Nephron progenitor cell (in vitro differentiated cells): ENCODE measurements at regions not wholly inside any gene's neighbourhood (a gene's known extent, or its start where the extent isn't known, plus 50 kb on each side); places are given as distances from the start of the nearest gene placed in this dataset.

Experiments
- DNase-seq: peaks from one replicate; pipeline ENCODE4 v3.0.0; 2021
- H3K27ac Mint-ChIP-seq: 2 replicates; pipeline ENCODE4 v1.8.0; 2021; ENCODE audit warnings: mild to moderate bottlenecking, moderate library complexity, mixed read lengths
- H3K27me3 Mint-ChIP-seq: 2 replicates; pipeline ENCODE4 v1.8.0; 2021; ENCODE audit warnings: mild to moderate bottlenecking, low read depth, mixed read lengths; ENCODE audit not compliant: poor library complexity
- H3K36me3 Mint-ChIP-seq: 2 replicates; pipeline ENCODE4 v1.8.0; 2021; ENCODE audit warnings: low read depth, mixed read lengths
- H3K4me1 Mint-ChIP-seq: 2 replicates; pipeline ENCODE4 v1.8.0; 2021; ENCODE audit warnings: mixed read lengths
- H3K4me3 Mint-ChIP-seq: 2 replicates; pipeline ENCODE4 v1.8.0; 2021; ENCODE audit warnings: mild to moderate bottlenecking, moderate library complexity, mixed read lengths
- H3K9me3 Mint-ChIP-seq: 2 replicates; pipeline ENCODE4 v1.8.0; 2021; ENCODE audit warnings: mild to moderate bottlenecking, moderate library complexity, mixed read lengths
- TF ChIP-seq, protein P1 (sequence below): fragments of 200-600 bp; sonication (generic); IDR thresholded peaks from 2 replicates; pipeline ENCODE4 v1.5.0; 2021; ENCODE audit warnings: antibody characterized with exemption

DNA sequence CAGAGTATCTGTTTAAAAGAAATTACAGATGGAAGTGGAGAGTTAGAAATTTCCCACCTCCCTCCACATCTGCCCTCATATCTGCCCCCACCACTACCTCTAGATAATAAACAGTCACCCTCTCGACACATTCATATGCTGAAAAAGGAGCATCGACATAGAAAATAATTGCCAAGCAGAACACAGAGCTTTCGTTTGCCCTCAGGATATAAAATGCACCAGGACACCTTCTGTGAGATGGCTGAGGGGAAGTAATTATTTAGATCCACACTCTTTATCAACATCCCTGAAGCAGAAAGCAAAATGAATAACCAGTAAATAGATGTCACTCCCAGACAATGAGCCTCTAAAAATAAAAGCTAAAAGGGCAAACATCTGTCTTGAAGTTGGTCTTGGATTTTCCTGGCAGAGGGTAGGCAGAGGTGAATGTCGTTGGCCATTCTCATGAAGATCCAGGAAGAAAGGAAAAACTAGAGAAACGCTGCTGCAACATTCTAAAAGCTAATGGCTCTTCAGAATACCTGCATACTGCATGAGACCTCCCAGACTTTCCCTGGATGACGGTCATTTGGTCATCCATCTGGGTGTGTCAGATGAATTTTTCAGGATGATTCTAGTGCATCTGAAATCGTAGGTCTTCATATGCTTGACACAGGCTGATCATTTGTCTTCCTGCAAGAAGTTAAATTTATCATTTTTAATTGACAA lies 527.5 kb downstream of the RFC3 start:
- H3K9me3 Mint-ChIP-seq = no peaks in the 10 kb centered on the region
- H3K4me1 Mint-ChIP-seq = no peaks in the 10 kb centered on the region
- DNase-seq = no peak
- no peak overlapping the region for H3K4me3 Mint-ChIP-seq
- H3K27me3 Mint-ChIP-seq = peaks cover 9% of the 10 kb centered on the region
- TF ChIP-seq, protein P1, sequence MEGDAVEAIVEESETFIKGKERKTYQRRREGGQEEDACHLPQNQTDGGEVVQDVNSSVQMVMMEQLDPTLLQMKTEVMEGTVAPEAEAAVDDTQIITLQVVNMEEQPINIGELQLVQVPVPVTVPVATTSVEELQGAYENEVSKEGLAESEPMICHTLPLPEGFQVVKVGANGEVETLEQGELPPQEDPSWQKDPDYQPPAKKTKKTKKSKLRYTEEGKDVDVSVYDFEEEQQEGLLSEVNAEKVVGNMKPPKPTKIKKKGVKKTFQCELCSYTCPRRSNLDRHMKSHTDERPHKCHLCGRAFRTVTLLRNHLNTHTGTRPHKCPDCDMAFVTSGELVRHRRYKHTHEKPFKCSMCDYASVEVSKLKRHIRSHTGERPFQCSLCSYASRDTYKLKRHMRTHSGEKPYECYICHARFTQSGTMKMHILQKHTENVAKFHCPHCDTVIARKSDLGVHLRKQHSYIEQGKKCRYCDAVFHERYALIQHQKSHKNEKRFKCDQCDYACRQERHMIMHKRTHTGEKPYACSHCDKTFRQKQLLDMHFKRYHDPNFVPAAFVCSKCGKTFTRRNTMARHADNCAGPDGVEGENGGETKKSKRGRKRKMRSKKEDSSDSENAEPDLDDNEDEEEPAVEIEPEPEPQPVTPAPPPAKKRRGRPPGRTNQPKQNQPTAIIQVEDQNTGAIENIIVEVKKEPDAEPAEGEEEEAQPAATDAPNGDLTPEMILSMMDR = no peak
- no peaks in the 10 kb centered on the region for H3K36me3 Mint-ChIP-seq
- no peak overlapping the region for H3K27ac Mint-ChIP-seq

DNA sequence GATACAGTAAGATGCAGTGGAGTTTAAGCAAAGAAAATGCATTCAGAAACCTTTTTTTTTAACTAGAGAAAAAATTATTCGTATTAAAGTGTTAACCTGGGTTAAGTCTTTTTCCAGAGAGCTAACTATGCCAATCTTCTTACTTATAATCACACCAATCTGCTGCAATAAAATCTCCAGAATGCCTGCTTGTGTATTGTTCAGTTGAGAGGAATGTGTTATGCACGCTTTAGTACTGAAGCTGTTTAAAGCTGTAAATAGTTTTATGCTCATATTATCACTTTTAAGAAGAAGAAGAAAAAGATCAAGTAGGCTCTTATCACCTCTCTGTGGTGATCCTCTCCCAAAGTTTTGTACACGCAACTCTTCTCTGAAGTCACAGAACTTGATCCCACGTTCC lies 528.7 kb downstream of the RFC3 start:
- H3K4me1 Mint-ChIP-seq = no peaks in the 10 kb centered on the region
- peaks cover 12% of the 10 kb centered on the region for H3K27me3 Mint-ChIP-seq
- H3K36me3 Mint-ChIP-seq = no peaks in the 10 kb centered on the region
- TF ChIP-seq, protein P1 = no peak
- DNase-seq = no peak
- H3K9me3 Mint-ChIP-seq = no peaks in the 10 kb centered on the region
- no peak overlapping the region for H3K4me3 Mint-ChIP-seq
- no peak overlapping the region for H3K27ac Mint-ChIP-seq

DNA sequence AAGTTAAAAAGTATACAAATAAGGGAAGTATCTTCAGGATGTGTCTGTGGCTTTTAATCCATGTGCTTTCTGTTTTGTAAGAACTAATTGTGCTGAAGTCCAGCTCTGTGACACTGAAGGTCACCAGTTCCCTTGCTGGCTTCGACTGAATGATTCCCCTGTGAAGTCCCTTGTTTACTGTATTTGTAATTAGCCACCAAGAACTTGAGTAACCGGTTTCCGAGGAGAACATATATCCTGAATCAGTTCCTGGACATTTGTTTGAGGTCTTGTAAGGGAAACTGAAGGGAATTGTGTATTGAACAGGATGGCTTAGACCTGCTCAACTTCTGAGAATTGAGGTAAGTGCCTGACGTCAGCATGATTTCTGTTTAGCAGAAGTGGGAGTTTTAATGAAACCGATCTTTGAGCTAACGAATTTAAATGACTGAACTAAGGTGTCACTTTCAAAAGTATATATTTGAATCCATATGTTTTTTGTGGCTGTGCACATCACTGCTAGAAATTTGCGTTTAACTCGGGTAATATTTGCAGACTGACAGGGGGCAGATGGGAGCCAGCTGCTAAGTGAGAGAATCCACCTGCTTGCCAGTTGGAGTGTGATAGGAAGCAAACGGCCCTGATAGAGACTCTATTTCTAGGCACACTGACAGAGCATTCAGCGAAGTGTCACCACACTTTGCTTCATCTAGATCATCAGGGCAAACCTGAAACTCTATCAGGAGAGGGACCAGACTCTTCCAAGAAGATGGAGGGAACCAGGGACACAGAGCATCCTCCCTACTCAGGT lies 530.0 kb downstream of the RFC3 start:
- Mint-ChIP-seq H3K27me3 (peaks cover 12% of the 10 kb centered on the region), H3K27ac (peak overlapping the region; percentile 20), H3K36me3 (no peaks in the 10 kb centered on the region), H3K4me3 (no peak overlapping the region), H3K9me3 (no peaks in the 10 kb centered on the region), H3K4me1 (no peaks in the 10 kb centered on the region)
- TF ChIP-seq, protein P1 = no peak
- DNase-seq = no peak

DNA sequence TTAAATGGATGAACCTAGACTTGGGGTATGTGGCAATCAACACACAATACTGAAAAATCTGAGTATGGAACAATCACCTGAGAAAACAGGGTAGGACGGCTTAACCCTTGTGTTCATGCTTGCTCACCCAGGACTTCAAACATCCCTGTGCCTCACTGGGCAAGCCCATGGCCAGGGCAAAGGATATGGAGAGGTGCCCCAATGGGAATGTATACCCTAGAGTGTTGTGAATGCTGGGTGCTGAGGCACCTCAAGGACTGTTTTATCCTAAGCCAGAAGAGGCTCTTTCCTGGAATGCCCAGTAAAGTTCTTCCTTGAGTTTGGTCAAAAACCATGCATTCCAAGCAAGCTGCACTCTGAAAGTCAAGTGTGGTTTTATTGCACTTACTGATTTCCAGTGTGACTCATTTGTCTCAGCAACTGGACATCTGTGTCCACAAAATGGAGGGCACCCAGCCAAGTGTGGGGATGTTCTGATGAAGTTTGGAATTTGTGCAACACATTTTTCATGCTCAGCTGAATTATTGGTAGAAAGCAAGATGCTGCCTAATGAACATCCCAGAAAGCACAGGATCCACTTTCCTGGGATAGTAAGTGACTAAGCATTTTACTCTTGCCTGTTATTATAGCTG lies 531.3 kb downstream of the RFC3 start:
- peaks cover 8% of the 10 kb centered on the region for H3K27me3 Mint-ChIP-seq
- H3K27ac Mint-ChIP-seq = no peak overlapping the region

DNA sequence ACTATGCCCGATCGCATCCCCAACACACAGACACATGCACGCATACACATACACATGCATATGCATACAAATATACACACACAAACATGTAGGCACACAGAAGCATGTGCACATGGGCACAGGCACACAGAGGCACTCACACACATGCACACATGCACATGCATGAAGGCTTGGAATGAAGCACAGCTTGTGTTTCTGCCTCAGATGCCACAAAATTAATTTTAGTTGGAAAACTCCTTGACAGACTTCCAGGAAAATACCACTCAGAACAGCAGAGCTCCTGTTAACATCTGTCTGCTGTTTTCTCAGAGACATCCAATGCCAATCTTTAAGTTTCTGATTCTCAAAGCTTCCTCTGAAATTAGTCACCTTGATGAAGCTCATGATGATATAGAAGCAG lies 532.7 kb downstream of the RFC3 start:
- H3K36me3 Mint-ChIP-seq = no peaks in the 10 kb centered on the region
- H3K9me3 Mint-ChIP-seq = no peaks in the 10 kb centered on the region
- no peaks in the 10 kb centered on the region for H3K4me1 Mint-ChIP-seq
- DNase-seq = no peak
- TF ChIP-seq, protein P1 = no peak
- no peak overlapping the region for H3K27ac Mint-ChIP-seq
- no peak overlapping the region for H3K4me3 Mint-ChIP-seq
- H3K27me3 Mint-ChIP-seq = peaks cover 6% of the 10 kb centered on the region

More for the DNA sequence above, 531.3 kb downstream of the RFC3 start:
- H3K9me3 Mint-ChIP-seq = no peaks in the 10 kb centered on the region
- H3K4me1 Mint-ChIP-seq = no peaks in the 10 kb centered on the region
- no peaks in the 10 kb centered on the region for H3K36me3 Mint-ChIP-seq
- TF ChIP-seq, protein P1 = no peak
- no peak for DNase-seq
- H3K4me3 Mint-ChIP-seq = no peak overlapping the region
